GM19467 (cell line): ENCODE measurements at regions not wholly inside any gene's neighbourhood (a gene's known extent, or its start where the extent isn't known, plus 50 kb on each side); places are given as distances from the start of the nearest gene placed in this dataset.
"Not testable (repeated sequence)": the region's sequence is repeated elsewhere in the genome, so short reads cannot be mapped to it uniquely, and the experiment has no call there.

Source experiments
- ATAC-seq: cut with Tn5 transposase; IDR thresholded peaks from one replicate; pipeline ENCODE4 v1.9.1; 2021; ENCODE audit warnings: mild to moderate bottlenecking, moderate library complexity; ENCODE audit not compliant: unreplicated experiment

DNA sequence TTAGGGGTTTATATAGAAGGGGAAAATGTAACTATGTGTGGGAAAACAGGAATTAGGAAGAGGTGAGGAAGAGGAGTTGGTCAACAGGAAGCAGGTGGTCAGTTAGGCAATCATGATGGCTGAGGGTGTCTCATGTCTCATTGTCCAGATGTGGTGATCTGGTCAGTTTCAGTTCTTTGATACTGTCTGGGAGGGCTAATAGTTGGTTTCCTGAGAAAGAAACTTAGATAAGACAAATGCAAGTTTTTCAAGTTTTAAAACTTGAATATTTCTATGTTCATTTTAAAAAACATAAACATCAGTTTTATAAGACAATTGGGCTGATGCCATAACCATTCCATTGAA, 1121.8 kb upstream of the USP15 start:
- ATAC-seq: no peak

DNA sequence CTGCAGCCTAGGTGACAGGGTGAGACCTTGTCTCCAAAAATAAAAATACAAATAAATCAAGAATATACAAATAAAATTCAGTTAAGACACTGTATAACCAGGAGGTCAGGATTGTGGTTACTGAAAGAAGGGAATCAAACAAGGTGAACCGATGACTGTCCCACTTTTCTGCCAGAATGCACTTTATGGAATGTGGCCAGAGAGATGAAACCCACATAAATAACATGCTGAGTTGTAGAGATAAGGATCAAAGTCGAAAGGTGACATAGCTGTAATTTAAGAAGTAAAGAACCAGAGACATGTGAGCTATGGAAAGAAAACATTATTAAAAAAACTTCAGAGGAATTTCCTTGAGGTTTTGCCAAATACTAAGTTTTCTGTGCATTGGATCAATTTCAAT, 1098.2 kb upstream of the USP15 start:
- ATAC-seq: no peak

DNA sequence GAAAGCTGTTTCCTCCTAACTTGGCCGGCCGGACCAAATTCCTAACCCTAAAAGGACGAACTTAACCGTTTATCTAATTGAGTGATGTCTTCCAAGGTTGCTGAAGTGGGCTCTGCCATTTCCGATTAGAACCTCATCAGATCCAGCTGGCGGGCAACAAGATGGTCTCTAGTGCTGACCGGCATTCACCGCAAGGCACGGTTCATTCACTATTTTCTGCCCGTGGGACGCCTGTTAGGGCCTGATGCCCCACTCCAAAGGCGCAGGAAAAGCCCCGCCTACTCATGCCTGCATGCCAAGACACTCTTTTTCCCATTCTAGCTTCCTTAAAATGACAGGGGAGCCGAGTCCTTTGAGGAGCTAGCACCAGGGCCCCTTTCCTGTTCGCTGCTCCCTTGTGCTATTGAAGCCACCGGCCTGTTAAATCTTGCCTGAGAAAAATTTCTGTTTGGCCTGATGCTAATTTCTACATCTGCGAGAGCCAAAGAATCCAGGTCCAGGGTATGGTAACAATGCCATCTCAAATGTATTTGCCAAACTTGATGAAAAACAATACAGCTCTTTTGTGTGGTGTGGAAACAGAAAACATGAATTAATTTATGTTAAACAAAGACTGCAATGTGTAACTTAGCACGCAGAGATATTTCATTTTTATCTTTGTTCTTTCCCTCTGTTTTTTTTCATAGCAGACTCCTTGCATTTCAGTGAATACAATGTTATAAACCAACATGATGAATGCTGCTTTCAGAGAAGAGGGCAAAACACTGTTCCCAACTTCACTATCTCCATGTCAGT, 1071.2 kb upstream of the USP15 start:
- no peak for ATAC-seq

DNA sequence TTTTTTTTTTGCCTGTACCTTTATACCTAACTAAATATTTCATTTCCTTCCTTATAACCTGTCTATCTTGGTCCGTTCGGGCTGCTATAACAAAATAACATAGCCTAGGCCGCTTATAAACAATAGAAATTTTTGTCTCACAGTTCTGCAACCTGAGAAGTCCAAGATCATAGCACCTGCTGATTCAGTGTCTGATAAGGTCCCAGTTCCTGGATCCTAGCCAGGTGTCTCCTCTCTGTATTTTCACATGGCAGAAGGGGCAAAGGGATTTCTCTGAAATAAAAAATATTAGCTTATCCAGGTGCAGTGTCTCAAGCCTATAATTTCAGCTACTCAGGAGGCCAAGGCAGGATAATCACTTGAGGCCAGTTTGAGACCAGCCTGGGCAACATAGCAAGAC, 1046.6 kb upstream of the USP15 start:
- ATAC-seq: no peak

DNA sequence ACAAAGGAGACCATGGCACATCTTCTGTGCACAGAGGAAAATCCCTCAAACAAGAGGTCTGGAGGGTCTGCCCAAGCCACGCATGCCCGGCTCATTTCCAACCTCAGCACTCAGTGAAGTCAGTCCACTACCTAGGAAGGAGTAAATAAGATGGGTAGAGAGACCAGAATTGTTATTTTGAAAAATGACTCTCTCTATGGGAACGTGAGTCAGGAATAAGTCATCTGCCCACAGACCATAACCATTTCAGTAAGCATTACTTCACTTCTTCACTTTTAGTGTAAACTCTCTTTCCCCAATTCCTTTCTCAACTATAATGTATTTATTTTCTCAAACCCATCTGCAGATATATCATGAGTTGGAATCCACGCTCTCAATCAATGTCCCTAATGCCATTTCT, 1039.9 kb upstream of the USP15 start:
- ATAC-seq: no peak

DNA sequence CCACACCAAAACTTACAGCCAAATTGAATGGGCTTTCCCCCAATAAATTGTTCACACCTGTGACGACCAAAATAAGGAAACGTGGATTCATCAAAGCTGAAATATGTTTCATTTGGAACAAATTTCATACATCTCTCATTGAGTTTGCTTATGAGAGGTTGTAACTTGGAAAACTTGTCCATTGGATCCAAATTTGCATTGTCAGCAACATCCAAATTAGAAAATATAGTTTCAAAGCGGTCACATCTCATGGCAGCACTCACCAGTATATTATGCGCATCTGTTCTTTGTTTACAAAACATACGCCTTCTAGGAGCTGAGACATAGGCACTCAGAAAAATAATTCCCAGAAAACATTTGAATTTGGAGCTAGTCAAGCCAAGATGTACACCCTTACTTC, 1028.2 kb upstream of the USP15 start:
- no peak for ATAC-seq

DNA sequence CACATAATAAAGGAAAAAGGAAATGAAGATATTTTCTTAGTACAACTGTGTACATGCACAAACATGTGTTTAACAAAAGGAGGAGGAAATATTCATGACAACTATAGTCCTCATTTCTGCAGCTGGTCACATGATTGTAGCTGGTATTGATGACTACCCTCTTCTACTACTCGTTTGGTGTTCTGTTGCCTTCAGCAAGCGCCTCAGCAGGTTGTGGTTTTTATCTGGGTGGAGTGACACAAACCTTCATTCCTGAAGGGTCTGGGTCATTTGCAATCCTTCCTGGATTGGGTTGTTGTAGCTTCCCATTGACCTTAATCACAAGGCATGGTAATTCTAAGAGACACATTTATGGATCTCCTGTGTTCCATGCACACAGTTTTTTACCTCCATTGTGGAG, 1009.9 kb upstream of the USP15 start:
- ATAC-seq: no peak

DNA sequence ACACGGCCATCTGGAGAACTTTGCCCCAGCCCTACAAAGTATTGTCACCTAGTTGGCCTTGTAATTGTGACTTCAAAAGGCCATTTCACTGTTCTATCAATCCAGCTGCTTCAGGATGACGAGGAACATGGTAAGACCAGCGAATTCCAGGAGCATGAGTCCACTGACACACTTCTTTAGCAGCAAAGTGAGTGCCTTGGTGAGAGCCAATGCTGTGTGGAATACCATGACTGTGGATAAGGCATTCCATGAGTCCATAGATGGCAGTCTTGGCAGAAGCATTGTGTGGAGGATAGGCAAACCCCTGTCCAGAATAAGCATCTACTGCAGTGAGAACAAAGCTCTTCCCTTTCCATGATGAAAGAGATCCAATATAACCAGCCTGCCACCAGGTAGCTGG, 1009.1 kb upstream of the USP15 start:
- ATAC-seq: no peak

DNA sequence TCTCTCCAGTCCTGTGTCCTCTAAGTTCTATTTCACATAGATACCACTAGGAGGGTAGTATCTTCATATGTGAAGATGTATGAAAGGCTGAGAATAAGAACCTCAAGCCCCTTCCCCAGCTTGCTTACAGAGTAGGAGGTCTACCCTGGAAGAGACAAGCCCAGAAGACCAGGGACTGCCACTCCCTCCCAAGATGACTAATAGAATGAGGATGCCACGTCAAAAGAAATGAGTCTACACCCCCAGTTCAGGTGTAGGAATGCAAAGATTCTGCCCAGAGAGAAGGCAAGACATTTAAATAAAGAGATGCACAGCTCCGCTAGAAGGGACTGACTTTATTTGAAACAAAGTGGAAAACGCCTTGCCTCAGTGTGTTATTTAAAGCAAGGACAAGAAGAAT, 1006.0 kb upstream of the USP15 start:
- ATAC-seq: no peak

DNA sequence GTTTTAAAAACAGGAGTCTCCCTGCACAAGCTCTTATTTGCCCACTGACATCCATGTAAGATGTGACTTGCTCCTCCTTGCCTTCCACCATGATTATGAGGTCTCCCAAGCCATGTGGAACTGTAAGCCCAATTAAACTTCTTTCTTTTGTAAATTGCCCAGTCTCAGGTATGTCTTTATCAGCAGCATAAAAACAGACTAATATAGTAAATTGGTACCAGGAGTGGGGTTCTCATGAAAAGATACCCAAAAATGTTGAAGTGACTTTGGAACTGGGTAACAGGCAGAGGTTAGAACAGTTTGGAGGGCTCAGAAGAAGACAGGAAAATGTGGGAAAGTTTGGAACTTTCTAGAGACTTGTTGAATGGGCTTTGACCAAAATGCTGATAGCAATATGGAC, 995.9 kb upstream of the USP15 start:
- ATAC-seq: not testable (repeated sequence)

DNA sequence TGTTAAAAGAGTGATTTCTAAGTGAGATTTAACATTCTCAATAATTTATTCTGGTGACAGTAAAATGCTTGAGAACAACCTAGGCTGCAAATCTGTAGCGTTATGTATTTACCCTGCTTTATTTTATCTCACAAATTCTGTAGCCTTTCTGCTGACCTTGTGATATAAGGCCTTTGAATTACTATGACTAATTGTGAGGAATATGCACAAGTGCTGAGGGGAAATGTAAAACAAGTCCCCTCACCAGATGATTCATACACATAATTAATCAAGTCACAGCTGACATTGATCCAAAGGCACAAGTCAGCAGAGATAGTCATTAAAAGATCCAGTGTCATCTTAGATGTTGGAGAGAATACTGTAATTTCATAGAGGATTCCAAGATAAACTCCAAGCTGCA, 992.7 kb upstream of the USP15 start:
- ATAC-seq: no peak

DNA sequence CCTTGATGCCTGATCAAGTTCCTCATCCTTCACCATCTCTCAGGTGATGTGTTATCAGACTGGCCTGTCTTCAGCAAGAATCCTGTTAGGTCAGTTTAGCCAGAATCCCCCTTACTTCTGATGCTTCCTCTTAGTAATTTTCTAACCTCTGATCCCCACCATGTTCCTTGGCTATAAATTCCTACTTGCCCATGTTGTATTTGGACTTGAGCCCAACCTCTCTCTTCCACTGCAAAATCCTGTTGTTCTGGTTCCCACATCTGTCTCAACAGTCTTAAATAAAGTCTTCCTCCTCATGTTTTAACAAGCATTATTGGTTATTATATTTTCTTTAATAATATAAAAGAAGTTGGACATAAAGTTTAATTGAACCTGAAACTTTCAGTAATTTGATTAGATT, 987.8 kb upstream of the USP15 start:
- no peak for ATAC-seq

DNA sequence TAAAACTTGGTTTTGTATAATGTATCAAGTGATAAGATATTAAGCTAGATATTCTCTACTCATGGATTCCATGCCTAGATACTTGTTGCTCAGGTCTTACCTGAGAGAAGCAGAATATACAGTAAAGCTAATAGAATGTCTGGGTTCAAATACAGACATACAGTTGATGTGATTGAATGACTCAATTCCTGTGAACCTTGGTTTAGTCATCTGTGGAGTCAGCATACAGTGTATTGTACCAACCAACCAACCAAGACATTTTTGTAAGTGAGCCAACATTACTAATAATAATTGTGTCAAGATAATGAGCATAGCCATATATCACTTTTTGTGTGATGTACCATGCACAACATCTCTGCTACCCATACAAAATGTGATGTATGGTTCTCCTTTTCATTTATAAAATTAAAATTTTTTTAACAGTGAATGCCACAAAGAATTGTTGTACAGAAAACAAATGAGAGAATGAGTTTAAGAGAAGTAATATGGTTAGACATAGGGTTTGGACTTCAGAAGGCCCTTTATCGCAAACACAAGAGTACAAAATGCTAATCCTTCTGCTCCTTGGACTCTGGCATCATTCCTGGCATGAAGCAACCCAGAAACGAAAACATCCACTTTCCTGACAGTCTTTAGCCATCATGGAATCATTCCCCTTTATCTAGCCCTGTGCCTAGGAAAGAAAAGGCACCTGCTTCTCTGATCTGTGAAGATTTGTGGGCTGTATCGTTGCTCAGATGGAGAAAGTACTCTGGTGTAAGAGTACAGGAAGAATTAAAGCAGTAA, 977.2 kb upstream of the USP15 start:
- no peak for ATAC-seq

DNA sequence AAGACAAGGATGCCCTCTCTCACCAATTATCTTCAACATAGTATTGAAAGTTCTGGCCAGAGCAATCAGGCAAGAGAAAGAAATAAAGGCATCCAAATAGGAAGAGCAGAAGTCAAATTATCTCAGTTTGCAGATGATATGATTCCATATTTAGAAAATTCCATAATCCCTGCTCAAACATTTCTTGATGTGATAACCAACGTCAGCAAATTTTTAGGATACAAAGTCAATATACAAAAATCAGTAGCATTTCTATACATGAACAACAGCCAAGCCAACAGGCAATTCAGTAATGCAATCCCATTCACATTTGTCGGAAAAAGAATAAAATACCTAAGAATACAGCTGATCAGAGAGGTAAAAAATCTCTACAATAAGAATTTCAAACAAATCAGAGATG, 969.7 kb upstream of the USP15 start:
- ATAC-seq: no peak

DNA sequence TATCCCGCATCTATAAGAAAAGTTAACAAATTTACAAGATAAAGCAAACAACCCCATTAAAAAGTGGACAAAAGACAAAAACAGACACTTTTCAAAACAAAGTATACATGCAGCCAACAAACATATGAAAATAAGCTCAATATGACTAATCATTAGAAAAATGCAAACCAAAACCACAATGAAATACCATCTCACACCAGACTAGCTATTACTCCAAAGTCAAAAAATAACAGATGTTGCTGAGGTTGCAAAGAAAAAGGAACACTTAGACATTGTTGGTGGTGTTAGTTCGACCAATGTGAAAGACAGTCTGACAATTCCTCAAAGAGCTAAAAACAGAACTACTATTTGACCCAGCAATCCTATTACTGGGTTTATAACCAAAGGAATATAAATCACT, 968.6 kb upstream of the USP15 start:
- ATAC-seq: no peak

DNA sequence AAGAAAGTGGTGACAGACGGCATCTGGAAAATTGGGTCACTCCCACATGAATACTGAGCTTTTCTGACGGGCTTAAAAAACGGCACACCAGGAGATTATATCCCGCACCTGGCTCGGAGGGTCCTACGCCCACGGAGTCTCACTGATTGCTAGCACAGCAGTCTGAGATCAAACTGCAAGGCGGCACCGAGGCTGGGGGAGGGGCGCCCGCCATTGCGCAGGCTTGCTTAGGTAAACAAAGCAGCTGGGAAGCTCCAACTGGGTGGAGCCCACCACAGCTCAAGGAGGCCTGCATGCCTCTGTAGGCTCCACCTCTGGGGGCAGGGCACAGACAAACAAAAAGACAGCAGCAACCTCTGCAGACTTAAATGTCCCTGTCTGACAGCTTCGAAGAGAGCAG, 966.2 kb upstream of the USP15 start:
- not testable (repeated sequence) for ATAC-seq

DNA sequence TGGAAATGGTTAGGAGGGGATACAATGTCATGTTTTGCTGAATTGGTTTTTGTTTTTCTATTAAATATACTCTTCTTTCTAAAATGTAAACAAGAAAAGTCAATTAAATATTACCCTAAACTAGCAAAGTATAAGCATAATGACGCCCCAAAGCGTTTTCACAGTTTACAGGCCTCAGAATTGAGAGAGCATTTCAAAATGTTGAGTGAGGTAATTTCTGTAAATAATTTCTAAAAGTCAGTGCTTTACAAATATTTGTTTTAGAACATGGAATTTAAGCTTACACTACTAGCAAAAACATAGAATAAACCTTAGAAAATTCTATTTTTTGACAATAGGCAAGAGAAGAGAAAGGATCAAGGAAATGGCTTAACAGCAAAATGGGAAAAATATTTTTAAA, 958.4 kb upstream of the USP15 start:
- ATAC-seq: no peak

DNA sequence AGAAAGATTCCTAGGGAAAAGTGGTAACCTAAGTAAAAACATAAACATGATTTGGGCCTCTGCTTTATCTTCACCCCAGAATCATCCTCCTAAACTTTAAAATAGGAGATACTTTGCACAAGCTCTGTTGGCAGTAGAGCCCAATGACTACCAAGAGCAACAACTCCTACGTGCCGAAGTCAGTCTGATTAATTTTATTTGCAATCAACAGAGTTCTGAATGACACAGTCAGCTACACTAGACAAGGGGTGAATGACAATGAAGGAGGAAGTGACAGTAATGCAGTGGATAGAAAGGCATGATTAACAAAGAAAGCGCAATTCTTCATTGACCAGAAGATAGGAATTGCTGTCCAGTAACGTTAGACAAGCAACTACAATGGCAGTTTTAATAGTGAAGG, 957.9 kb upstream of the USP15 start:
- ATAC-seq: no peak

DNA sequence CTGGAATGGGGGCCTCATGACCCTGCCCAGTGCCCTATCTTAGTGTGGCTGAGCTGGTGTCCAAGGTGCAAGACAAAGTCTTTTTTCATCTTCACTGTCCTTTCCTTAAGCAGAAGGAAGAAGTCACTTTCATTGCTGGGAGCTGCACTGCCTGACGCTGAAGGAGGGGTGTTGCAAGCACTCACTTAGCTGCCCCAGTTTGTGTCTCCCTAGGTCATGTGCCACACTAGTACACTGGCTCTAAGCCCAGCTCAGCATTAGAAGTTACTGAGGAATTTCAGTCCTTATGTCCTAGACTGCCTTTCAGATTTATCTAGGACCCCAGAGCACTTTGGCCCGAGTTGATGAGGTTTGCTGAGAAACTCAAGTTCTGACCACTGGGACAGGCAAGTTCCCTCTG, 952.0 kb upstream of the USP15 start:
- ATAC-seq: no peak

DNA sequence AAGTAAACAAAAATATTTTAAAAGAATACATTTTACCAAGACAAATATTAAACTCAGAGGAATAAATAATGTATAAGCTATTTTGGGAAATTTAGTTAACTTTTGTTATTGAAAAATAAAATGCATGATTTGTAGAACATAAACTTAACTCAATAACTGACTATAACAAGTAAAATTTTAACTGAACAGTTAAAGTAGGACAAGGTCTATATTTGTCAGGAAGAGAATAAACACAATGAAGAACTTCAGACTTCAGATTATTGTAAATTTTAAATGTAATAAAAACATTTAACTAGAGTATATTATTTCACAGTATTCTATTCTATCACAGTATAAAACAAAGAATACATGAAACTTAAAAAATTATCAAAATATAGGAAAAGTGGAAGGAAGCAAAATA, 948.8 kb upstream of the USP15 start:
- no peak for ATAC-seq

DNA sequence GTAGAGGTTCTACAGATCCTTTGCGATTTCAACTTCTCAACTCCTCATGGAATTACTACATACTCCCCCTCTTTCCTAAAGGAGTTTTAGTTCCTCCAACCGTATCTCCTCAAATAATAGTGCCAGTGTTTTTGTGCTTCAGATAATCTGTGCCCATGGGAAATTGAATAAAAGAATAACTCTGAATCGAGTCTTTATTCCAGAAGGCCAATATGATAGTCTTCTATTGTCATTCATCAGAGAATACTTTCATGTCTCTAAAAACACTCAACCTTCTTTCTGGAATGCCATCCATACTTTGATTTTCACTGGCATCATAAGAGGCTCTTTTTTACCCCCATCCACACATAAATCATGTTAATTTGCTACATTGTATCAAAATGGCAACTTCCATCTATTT, 911.3 kb upstream of the USP15 start:
- no peak for ATAC-seq

DNA sequence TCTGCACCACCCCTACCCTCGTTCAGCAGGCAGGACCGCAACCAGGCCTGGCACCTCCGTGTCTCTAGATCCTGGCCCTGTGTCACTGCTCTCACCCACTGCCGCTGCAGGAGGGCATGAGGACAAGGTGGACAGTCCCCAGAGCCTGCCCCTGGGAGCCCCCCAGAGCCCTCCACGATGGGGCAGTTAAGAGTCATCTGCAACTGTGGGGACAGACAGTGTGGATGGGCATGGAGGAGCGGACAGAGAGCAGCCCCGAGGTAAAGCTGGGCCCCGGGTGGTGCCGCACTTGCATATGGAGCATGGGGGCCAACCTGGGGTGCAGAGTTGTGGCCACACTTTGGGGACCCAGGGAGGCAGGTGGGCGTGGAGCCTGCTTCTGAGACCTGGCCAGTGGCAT, 905.1 kb upstream of the USP15 start:
- no peak for ATAC-seq

DNA sequence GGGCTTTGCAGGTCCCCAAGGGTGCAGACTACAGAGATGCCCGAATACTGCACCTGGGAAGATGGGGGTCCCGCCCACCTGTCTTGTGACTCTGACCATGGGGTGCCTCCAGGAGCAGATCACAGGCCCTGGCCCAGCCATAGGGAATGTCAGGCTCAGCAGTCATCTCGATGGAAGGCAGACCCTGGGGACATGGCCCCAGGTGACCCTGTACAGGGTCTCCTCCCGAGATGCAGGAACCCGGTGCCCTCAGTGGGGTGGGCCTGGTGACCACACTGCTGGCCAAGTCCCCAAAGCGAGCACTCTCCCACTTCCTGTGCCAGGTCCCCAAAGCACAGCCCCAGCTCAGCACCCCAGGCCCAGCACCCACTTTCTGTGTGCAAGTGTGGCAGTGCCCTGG, 903.7 kb upstream of the USP15 start:
- ATAC-seq: no peak
